ENCODE measurements at regions not wholly inside any gene's neighbourhood (a gene's known extent, or its start where the extent isn't known, plus 50 kb on each side); places are given as distances from the start of the nearest gene placed in this dataset.
"Not testable (repeated sequence)": the region's sequence is repeated elsewhere in the genome, so short reads cannot be mapped to it uniquely, and the experiment has no call there.

DNA sequence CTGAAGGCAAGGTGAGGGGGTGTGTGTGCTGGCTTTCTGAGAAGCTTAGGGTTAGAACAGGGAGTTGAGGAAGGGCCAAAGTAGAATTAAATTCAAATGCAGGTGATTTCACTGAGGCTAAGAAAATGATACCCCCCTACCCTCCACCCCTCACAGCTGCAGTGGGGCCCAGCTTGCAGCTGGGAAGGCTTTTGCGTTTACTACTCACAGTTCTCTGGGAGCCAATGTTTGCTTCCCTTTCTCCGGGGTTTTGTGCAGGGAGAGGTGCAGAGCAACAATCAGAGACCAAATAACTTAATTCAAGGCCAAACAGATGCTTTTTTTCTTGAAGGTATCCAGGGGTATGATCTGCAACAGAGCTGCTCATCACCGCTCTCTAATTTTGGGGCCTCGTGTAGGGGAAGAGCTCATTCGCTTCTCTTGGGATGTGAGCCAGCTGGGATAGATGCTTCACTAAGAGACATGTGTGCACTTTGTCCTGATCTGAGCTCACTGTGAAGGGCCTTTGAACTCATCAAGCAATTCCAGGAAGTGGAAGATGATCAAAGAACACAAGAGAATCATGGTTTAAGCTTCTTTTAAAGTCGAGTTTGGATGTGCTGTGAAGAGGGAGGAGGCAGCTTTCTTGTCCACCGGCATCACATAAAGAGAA lies 122.7 kb upstream of the C1GALT1C1 start:
- no peak for DNase-seq

DNA sequence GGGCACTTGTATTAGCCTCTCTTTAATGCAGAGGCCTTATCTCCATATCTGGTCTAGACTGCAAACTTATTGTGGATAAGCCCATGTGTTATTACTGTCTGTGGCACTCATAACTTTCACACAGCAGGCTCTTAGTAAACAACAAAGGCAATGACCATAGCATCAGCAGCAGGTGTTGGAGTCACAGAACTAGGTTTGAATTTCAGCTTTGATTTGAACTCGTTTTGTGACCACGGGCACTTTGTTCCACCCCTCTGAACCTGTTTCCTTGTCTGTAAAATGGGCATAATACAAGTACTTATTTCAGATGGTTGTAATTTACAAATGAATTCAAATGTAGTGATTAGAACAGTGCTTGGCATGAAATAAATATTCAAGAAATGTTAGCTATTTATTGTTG lies 121.8 kb upstream of the C1GALT1C1 start:
- no peak for DNase-seq

- DNase-seq: no peak
Measured at GRCh38 chrX:120750381-120750780, 120.5 kb upstream of the C1GALT1C1 start.

- no peak for DNase-seq
Measured at GRCh38 chrX:120749141-120749846, 119.4 kb upstream of the C1GALT1C1 start.

GRCh38 chrX:120746153-120746552 lies 116.3 kb upstream of the C1GALT1C1 start:
- DNase-seq: no peak

- no peak for DNase-seq
Measured at GRCh38 chrX:120742946-120743665, 113.3 kb upstream of the C1GALT1C1 start.

DNA sequence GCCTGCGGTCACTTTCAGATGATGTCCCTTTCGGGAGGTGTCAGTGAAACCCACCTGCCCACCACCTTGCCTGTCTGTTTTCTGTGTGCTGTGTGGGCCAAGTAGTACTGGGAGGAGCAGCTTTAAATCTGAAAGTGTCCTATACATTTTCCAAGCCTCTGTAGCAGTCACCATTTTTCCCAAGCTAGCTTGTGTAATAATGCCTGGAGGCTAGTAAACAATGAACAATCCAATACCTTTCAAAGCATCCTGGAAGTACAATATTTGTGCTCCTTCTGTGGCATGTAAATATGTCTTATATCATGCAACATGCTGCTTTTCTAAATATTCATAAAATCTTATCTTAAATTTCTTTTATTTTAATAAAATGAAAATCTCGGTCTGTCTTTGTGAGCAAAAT lies 111.6 kb upstream of the C1GALT1C1 start:
- DNase-seq: no peak

GRCh38 chrX:120740072-120740471 lies 110.2 kb upstream of the C1GALT1C1 start:
- no peak for DNase-seq

- no peak for DNase-seq
Measured at GRCh38 chrX:120739300-120739699, 109.4 kb upstream of the C1GALT1C1 start.

DNA sequence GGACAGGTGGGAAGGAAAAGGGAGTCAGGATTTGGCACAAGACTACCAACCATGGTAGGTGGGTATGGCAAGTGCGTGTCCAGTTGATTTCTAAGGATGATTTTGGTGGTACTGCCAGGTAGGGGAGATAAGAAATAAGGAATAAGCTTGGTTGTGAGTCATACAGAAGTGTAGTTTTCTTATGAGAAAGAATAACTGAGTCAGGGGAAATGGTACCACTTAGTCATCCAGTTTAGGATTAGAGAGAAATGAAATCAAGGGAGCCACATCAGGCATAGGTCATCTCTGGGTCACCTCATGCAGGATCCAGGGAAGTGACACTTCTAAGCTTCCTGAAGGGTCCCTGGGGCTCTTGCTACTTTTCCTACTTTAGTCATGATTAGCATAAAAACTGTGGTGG lies 107.1 kb upstream of the C1GALT1C1 start:
- DNase-seq: peak; percentile 15

- no peak for DNase-seq
Measured at GRCh38 chrX:120735966-120736365, 106.1 kb upstream of the C1GALT1C1 start.

GRCh38 chrX:120732879-120733278 lies 103.0 kb upstream of the C1GALT1C1 start:
- DNase-seq: no peak

DNA sequence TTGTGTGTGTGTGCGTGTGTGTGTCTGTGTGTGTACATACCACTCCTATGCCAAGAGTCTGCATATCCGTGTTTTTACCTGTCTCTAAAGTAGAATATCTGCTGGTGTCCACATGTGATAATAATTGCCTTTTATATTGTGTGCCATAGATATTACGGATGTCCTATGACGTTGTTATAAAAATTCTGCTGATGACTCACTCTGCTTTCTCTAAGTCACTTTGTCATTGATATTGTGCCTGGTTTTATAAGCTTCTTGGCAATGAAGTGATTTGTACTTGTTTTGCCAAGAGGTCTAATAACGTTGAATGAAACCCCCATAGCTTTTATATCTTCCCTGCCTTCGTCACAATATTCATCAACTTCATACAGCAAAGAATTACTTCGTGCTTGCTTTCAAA lies 102.6 kb upstream of the C1GALT1C1 start:
- no peak for DNase-seq

GRCh38 chrX:120731386-120731785 lies 101.5 kb upstream of the C1GALT1C1 start:
- no peak for DNase-seq

- DNase-seq: not testable (repeated sequence)
Measured at GRCh38 chrX:120729506-120730255, 99.8 kb upstream of the C1GALT1C1 start.

DNA sequence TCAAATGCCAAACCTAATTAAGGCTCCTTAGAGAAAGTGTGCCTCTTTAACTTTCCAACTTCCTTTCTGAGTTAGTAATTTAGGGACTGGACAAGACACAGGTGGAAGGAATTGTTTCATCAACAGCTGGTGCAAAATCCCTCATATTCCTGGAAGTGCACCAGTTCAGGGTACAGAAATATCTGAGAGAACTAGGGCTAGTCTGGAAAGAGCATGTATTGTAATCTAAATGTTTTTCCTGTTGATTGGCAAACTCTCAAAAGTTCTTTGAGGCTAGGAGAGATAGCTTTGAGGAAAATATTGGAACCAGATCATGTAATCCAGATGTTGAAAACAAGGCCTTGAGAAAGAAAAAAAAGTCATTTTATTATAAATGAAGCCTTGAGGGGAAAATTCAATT lies 98.1 kb upstream of the C1GALT1C1 start:
- DNase-seq: no peak

DNA sequence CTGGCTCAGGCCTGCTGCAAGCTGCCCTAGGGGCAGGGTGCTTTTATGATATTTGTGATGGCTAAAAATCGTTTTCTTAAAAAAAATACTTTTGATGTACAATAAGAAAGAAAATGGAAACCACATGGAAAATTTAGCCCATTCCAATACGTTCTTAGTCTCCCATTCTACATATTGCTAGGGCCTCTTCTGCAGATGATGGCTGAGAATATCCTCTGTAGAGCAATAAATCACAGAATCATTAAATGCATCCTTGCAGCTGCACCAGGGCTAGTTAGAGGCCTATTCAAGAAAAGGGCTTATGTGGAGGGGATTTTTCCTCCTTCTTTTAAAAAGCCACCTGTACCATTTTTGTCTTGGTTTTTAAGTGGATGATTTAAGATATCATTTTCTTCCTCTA lies 97.6 kb upstream of the C1GALT1C1 start:
- DNase-seq: no peak

DNA sequence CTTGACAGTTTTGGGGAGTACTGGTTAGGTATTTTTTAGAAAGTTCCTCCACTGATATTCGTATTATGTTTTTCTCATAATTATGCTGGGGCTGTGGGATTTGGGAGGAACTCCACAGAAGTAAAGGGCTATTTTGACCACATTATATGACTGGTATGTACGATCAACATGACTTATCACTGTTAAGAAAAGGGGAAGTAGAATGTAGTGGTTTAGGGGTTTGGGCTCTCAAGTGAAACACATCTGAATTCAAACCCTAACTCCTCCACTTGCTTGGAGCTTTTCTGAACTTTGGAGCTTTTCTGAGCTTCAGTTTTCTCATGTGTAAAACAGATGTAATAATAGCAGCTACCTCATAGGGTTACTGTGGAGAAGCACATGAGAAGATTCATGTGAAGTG lies 96.4 kb upstream of the C1GALT1C1 start:
- no peak for DNase-seq

- DNase-seq: no peak
Measured at GRCh38 chrX:120725874-120726273, 96.0 kb upstream of the C1GALT1C1 start.

- no peak for DNase-seq
Measured at GRCh38 chrX:120719622-120720021, 89.8 kb upstream of the C1GALT1C1 start.

GRCh38 chrX:120718969-120719368 lies 89.1 kb upstream of the C1GALT1C1 start:
- no peak for DNase-seq

DNA sequence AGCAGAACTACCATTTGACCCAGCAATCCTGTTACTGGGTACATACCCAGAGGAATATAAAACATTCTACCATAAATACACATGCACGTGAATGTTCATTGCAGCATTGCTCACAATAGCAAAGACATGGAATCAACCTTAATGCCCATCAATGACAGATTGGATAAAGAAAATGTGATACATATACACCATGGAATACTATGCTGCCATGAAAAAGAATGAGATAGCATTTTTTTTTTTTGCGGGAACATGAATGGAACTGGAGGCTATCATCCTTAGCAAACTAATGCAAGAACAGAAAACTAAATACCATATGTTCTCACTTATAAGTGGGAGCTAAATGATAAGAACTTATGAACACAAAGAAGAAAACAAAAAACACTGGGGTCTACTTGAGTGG lies 72.5 kb upstream of the C1GALT1C1 start:
- DNase-seq: not testable (repeated sequence)

DNA sequence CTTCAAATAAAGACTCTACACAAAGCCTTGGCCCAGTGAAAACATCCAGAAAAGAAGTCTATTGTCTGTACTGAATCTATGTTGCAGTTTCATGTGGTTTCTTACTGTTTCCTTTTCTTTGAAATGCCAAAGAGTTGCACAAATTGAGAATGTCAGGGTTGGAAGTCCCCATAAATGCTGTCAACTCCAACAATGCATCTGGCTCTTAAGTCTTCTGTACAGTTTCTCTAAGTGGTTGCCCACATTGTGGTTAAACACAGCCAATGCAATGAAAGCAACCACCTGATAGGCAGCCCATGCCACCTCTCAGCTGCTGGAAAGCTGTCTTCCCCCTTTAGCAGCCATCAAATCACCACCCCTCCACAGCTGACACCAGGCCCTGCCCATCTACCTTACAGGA lies 67.2 kb upstream of the C1GALT1C1 start:
- DNase-seq: peak; percentile 32
